Activated CD8-positive, alpha-beta T cell treated with anti-CD3 and anti-CD28 coated beads for 36 hours (primary cell): ENCODE measurements at regions not wholly inside any gene's neighbourhood (a gene's known extent, or its start where the extent isn't known, plus 50 kb on each side); places are given as distances from the start of the nearest gene placed in this dataset.

ENCODE experiments used
- ATAC-seq: fragments of 200-7000 bp; cut with Tn5 transposase; one replicate; pipeline ENCODE4 v1.10.0; 2021; ENCODE audit warnings: mild to moderate bottlenecking, moderate library complexity
- CTCF ChIA-PET: fragments of 350-600 bp; sonication (Branson Sonifier 250); formaldehyde crosslinking; loops from one replicate; lab custom pipeline; 2021; ENCODE audit warnings: antibody characterized with exemption; lab: Charles Lee
- POLR2A ChIA-PET: fragments of 350-600 bp; sonication (Branson Sonifier 250); formaldehyde crosslinking; loops from one replicate; lab custom pipeline; 2021; ENCODE audit warnings: antibody characterized with exemption; lab: Charles Lee
- DNase-seq: peaks from one replicate; pipeline ENCODE4 v3.0.0-alpha.2; 2020
- H3K27ac Mint-ChIP-seq: one replicate; pipeline ENCODE4 v1.8.0; 2021; ENCODE audit warnings: mild to moderate bottlenecking, mixed read lengths
- H3K27me3 Mint-ChIP-seq: one replicate; pipeline ENCODE4 v1.8.0; 2021; ENCODE audit warnings: mixed read lengths
- H3K36me3 Mint-ChIP-seq: one replicate; pipeline ENCODE4 v1.8.0; 2021; ENCODE audit warnings: low read depth, mixed read lengths
- H3K4me1 Mint-ChIP-seq: one replicate; pipeline ENCODE4 v1.8.0; 2021; ENCODE audit warnings: low read depth, mixed read lengths
- H3K4me3 Mint-ChIP-seq: one replicate; pipeline ENCODE4 v1.8.0; 2021; ENCODE audit warnings: mild to moderate bottlenecking, moderate library complexity, mixed read lengths
- H3K9me3 Mint-ChIP-seq: one replicate; pipeline ENCODE4 v1.8.0; 2021; ENCODE audit warnings: mixed read lengths
- CTCF ChIP-seq: fragments of 200-600 bp; IDR thresholded peaks from one replicate; pipeline ENCODE4 v1.8.0; 2022; ENCODE audit warnings: antibody characterized with exemption, mild to moderate bottlenecking
- intact Hi-C: fragments of 100-400 bp; cut with micrococcal nuclease; formaldehyde crosslinking; loops from one replicate; pipeline ENCODE4 v1.10.0; 2022

GRCh38 chr14:70269582-70269981 lies 80.8 kb upstream of the SLC8A3 start:
- no peaks in the 10 kb centered on the region for H3K4me1 Mint-ChIP-seq
- H3K27ac Mint-ChIP-seq = no peak overlapping the region
- intact Hi-C loops = no loop called here
- DNase-seq = no peak
- ChIA-PET POLR2A (no interaction called here), CTCF (no interaction called here)
- no peaks in the 10 kb centered on the region for H3K9me3 Mint-ChIP-seq
- no peaks in the 10 kb centered on the region for H3K36me3 Mint-ChIP-seq
- no peak overlapping the region for H3K4me3 Mint-ChIP-seq
- peaks cover 16% of the 10 kb centered on the region for H3K27me3 Mint-ChIP-seq
- ATAC-seq = no peak
- no peak for TF ChIP-seq CTCF

GRCh38 chr14:70268760-70269159 lies 80.0 kb upstream of the SLC8A3 start:
- ATAC-seq (no peak), DNase-seq (no peak)
- no peak for TF ChIP-seq CTCF
- intact Hi-C loops = no loop called here
- Mint-ChIP-seq H3K27ac (no peak overlapping the region), H3K4me1 (no peaks in the 10 kb centered on the region), H3K27me3 (peaks cover 15% of the 10 kb centered on the region), H3K9me3 (no peaks in the 10 kb centered on the region), H3K4me3 (no peak overlapping the region), H3K36me3 (no peaks in the 10 kb centered on the region)
- CTCF ChIA-PET = no interaction called here
- POLR2A ChIA-PET = no interaction called here

- ChIA-PET POLR2A (no interaction called here), CTCF (no interaction called here)
- DNase-seq (no peak), ATAC-seq (no peak)
- Mint-ChIP-seq H3K36me3 (no peaks in the 10 kb centered on the region), H3K9me3 (no peaks in the 10 kb centered on the region), H3K27me3 (peaks cover 20% of the 10 kb centered on the region), H3K27ac (no peak overlapping the region), H3K4me1 (no peaks in the 10 kb centered on the region), H3K4me3 (no peak overlapping the region)
- no peak for TF ChIP-seq CTCF
- intact Hi-C loops = no loop called here
These were observed 77.4 kb upstream of the SLC8A3 start for GRCh38 chr14:70266157-70266556.

- peaks cover 20% of the 10 kb centered on the region for H3K27me3 Mint-ChIP-seq
These were observed 76.7 kb upstream of the SLC8A3 start for GRCh38 chr14:70265422-70265821.

GRCh38 chr14:70259420-70259819 lies 70.7 kb upstream of the SLC8A3 start:
- no peaks in the 10 kb centered on the region for H3K9me3 Mint-ChIP-seq
- H3K4me1 Mint-ChIP-seq = peaks cover 3% of the 10 kb centered on the region
- H3K27me3 Mint-ChIP-seq = peaks cover 37% of the 10 kb centered on the region
- TF ChIP-seq CTCF = no peak
- no peak overlapping the region for H3K27ac Mint-ChIP-seq
- CTCF ChIA-PET = no interaction called here
- intact Hi-C loops = no loop called here
- no peaks in the 10 kb centered on the region for H3K36me3 Mint-ChIP-seq
- H3K4me3 Mint-ChIP-seq = no peak overlapping the region
- ATAC-seq (no peak), DNase-seq (no peak)
- POLR2A ChIA-PET = no interaction called here

More at GRCh38 chr14:70265422-70265821, 76.7 kb upstream of the SLC8A3 start:
- Mint-ChIP-seq H3K4me3 (no peak overlapping the region), H3K9me3 (no peaks in the 10 kb centered on the region), H3K27ac (no peak overlapping the region), H3K36me3 (no peaks in the 10 kb centered on the region), H3K4me1 (no peaks in the 10 kb centered on the region)
- DNase-seq (no peak), ATAC-seq (no peak)
- ChIA-PET CTCF (no interaction called here), POLR2A (interaction anchor here (0.6 kb wide), 1 partner anchor 78 kb away, joined by 3 read pairs; no protein-coding TSS in a partner anchor)
- intact Hi-C loops = no loop called here
- TF ChIP-seq CTCF = no peak
